BLaER1 (cell line): ENCODE measurements at regions not wholly inside any gene's neighbourhood (a gene's known extent, or its start where the extent isn't known, plus 50 kb on each side); places are given as distances from the start of the nearest gene placed in this dataset.

ENCODE experiments used
- H3K27ac ChIP-seq: shearing (Covaris generic); formaldehyde crosslinking; 2 replicates; pipeline ENCODE4 v1.8.1; 2022
- H3K27me3 ChIP-seq: shearing (Covaris generic); formaldehyde crosslinking; 2 replicates; pipeline ENCODE4 v1.8.1; 2022
- H3K36me3 ChIP-seq: shearing (Covaris generic); formaldehyde crosslinking; 2 replicates; pipeline ENCODE4 v1.8.1; 2022
- H3K4me1 ChIP-seq: shearing (Covaris generic); formaldehyde crosslinking; 2 replicates; pipeline ENCODE4 v1.8.1; 2022
- H3K4me2 ChIP-seq: shearing (Covaris generic); formaldehyde crosslinking; 2 replicates; pipeline ENCODE4 v1.8.1; 2022
- H3K4me3 ChIP-seq: shearing (Covaris generic); formaldehyde crosslinking; 2 replicates; pipeline ENCODE4 v1.8.1; 2022
- H3K9ac ChIP-seq: shearing (Covaris generic); formaldehyde crosslinking; 2 replicates; pipeline ENCODE4 v1.8.1; 2022
- H3K9me3 ChIP-seq: shearing (Covaris generic); formaldehyde crosslinking; 2 replicates; pipeline ENCODE4 v1.8.1; 2022
- H4K20me1 ChIP-seq: shearing (Covaris generic); formaldehyde crosslinking; 2 replicates; pipeline ENCODE4 v1.8.1; 2022
- Cebpa-rat ChIP-seq: shearing (Covaris generic); IDR thresholded peaks from 2 replicates; pipeline ENCODE4 v1.8.1; 2022

DNA sequence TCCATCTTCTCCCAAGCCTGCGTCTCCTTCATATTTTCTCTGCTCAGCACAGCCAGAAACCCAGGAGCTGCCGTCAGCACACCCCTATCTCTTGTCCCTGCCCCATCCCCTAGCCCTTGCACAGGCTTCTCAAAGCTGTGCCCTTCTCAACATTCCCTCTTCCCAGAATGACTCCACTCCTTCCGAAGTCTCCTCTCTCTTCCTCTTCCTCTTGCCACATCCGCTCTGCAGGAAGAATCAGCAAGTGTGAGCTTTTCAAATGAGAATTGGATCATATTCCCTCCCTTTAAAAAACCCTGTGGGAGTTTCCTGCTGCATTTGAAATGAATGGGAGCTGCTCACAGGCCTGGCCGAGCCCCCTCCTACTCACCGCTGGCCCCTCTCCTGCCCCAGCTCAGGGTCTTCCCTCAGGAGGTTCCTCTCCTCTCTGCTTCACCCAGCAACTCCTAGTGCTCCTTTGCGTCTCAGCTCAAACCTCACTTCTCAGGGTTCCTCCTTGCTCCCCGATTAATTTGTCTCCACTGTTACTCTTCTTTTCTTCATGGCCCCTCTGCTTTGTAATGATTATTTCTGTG, 528.5 kb upstream of the CCDC196 start:
- TF ChIP-seq Cebpa-rat, result no peak
- Histone ChIP-seq H3K36me3 (no peaks in the 10 kb centered on the region), H3K9me3 (no peaks in the 10 kb centered on the region), H3K27ac (no peak overlapping the region), H3K4me1 (no peaks in the 10 kb centered on the region), H4K20me1 (no peaks in the 10 kb centered on the region), H3K27me3 (no peaks in the 10 kb centered on the region), H3K9ac (no peak overlapping the region), H3K4me3 (no peak overlapping the region), H3K4me2 (no peak overlapping the region)

DNA sequence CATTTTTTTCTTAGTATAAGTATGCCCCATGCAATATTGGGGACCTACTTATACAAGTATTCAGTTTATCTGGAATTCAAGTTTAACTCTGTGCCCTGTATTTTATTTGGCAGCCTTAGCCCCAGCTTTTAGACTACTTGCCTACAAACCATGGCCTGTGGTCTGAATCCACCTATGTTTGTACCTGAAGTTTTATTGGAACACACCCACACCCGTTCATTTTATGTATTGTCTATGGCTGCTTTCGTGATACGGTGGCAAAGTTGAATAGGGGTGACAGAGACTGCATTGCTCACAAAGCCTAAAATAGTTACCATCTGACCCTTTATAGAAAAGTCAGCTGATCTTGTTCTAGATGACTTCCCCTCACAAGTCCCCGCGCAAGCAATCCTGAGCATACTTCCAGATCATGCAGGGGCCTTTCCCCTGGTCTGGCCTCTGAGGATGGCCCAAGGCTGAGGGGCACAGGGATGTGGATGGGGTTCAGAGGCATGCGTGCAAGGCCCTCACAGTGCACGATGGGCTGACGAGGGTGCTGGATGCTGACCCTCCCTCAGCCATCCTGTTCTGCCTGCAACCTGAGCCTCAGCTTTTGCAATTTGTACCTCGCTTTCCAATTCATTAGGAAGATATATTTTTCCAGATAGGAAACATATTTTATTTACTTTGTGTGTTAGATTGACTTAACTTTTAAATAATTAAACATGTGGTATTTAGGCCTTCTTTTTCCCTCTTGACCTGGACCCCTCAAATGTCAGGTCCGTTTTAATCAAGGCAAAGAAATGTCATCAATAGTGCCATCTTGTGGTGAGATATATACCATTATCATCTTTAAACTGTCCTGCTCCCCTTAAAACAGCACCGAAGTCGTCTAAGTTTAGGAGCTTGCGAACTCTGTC, 527.3 kb upstream of the CCDC196 start:
- Histone ChIP-seq H3K27ac (no peak overlapping the region), H3K27me3 (no peaks in the 10 kb centered on the region), H3K4me1 (no peaks in the 10 kb centered on the region), H3K4me2 (no peak overlapping the region), H4K20me1 (no peaks in the 10 kb centered on the region), H3K36me3 (no peaks in the 10 kb centered on the region), H3K4me3 (no peak overlapping the region), H3K9me3 (no peaks in the 10 kb centered on the region), H3K9ac (no peak overlapping the region)
- TF ChIP-seq Cebpa-rat, result no peak

DNA sequence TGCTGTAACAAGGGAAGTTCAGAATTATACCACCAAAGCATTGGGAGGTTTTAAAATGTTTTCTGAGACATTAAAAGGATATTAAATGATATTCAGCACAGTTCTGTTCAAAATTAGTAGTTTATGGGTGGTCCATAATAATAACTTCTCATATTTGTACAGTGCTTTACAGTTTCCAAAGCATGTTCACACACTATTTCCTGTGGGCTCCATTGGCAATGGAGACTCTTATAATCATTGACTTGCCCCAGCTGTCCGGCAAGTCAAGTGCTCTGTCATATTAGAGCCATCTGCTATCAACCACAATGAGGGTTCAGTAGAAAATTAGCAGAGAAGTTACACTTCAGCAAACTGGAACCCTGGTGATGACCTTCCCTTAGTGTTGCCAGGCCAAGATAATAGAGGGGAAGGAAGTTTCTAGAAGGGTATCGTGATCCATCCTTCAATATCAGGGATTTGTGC, 526.6 kb upstream of the CCDC196 start:
- no peak overlapping the region for H3K4me2 ChIP-seq
- no peak overlapping the region for H3K27ac ChIP-seq
- H3K36me3 ChIP-seq, result no peaks in the 10 kb centered on the region
- no peaks in the 10 kb centered on the region for H4K20me1 ChIP-seq
- no peaks in the 10 kb centered on the region for H3K4me1 ChIP-seq
- H3K9me3 ChIP-seq, result no peaks in the 10 kb centered on the region
- no peak for TF ChIP-seq Cebpa-rat
- no peak overlapping the region for H3K4me3 ChIP-seq
- no peaks in the 10 kb centered on the region for H3K27me3 ChIP-seq
- no peak overlapping the region for H3K9ac ChIP-seq

DNA sequence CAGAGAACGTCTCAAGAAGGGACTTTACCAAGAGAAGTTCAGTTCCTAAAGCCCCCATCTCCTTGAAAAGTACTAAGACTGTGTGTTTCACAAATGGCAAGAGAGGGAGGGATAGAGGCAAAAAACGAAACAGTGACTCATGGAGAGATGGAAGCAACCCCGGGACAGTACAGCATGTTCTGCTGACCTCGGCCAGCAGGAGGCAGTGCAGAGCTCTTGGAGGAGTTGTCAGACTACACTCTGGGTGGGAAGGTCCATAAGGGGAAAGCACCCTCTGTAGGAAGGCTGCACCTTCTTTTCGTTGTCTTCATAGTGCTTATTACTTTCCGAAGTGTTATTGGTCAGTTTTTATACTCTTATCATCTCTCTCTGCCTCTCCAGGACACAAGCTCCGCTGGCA, 525.2 kb upstream of the CCDC196 start:
- no peak overlapping the region for H3K27ac ChIP-seq
- no peaks in the 10 kb centered on the region for H3K27me3 ChIP-seq
- H4K20me1 ChIP-seq, result no peaks in the 10 kb centered on the region
- no peak overlapping the region for H3K4me2 ChIP-seq
- H3K9ac ChIP-seq, result no peak overlapping the region
- no peak for TF ChIP-seq Cebpa-rat
- no peak overlapping the region for H3K4me3 ChIP-seq
- H3K4me1 ChIP-seq, result no peaks in the 10 kb centered on the region
- no peaks in the 10 kb centered on the region for H3K9me3 ChIP-seq
- H3K36me3 ChIP-seq, result no peaks in the 10 kb centered on the region

DNA sequence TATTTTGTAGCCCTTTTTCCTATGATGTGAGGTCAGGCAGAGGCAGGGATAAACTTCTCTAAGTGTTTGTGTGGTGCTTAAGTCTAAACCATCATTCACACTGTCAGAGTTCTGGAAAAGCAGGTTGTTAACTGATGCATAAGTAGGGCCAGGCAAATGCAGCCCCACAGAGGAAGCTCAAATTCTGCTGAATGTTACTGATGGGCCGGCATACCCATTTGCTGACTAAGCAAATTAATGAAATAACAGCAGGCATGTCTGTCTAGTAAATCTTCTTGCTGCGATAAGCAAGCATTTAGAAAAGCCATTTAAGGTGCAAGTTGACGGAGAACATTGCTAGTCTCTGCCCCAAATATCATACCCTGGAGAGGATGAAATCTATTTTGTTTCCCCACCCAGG, 523.2 kb upstream of the CCDC196 start:
- H3K4me3 ChIP-seq, result no peak overlapping the region
- no peaks in the 10 kb centered on the region for H3K4me1 ChIP-seq
- H3K4me2 ChIP-seq, result no peak overlapping the region
- no peak overlapping the region for H3K27ac ChIP-seq
- no peaks in the 10 kb centered on the region for H4K20me1 ChIP-seq
- TF ChIP-seq Cebpa-rat, result no peak
- H3K36me3 ChIP-seq, result no peaks in the 10 kb centered on the region
- no peaks in the 10 kb centered on the region for H3K27me3 ChIP-seq
- H3K9me3 ChIP-seq, result no peaks in the 10 kb centered on the region
- H3K9ac ChIP-seq, result no peak overlapping the region

DNA sequence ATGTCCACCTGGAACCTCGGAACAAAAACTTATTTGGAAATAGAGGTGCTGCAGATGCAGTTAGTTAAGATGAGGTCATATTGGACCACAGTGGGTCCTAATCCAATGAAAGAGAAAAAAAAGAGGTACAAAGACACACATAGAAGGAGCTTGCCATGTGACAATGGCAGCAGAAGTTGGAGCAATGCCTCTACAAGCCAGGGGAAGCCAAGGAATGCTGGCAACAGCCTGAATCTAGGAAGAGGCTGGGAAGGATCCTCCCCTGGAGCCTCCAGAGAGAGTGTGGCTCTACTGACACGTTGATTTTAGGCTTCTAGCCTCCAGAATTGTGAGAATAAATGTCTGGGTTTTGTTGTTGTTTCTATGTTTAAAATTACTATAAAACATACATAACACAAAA, 521.8 kb upstream of the CCDC196 start:
- H3K27me3 ChIP-seq, result no peaks in the 10 kb centered on the region
- H3K4me1 ChIP-seq, result no peaks in the 10 kb centered on the region
- no peaks in the 10 kb centered on the region for H3K36me3 ChIP-seq
- no peak overlapping the region for H3K27ac ChIP-seq
- no peaks in the 10 kb centered on the region for H4K20me1 ChIP-seq
- no peak for TF ChIP-seq Cebpa-rat
- no peaks in the 10 kb centered on the region for H3K9me3 ChIP-seq
- H3K4me2 ChIP-seq, result no peak overlapping the region
- H3K9ac ChIP-seq, result no peak overlapping the region
- H3K4me3 ChIP-seq, result no peak overlapping the region

DNA sequence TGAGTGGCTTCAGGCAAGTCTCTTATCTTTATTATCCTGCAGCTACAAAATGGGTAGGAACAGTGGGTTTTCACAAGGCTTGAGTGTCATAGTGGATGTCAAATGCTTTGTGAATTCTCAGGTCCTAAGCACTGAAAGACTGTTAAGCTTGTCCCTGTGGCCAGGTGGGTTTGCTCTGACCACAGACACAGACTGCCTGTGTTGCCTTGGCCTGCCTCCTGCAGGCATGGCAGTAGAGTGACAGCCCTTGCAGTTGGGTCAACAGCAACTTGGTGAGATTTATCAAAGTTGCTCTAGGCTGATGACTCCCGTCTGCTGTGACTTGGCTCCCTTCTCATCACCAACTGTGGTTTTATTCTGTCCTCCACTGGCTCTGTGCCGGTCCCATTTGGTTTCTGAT, 520.0 kb upstream of the CCDC196 start:
- Histone ChIP-seq H3K27ac (no peak overlapping the region), H3K4me1 (no peaks in the 10 kb centered on the region)

DNA sequence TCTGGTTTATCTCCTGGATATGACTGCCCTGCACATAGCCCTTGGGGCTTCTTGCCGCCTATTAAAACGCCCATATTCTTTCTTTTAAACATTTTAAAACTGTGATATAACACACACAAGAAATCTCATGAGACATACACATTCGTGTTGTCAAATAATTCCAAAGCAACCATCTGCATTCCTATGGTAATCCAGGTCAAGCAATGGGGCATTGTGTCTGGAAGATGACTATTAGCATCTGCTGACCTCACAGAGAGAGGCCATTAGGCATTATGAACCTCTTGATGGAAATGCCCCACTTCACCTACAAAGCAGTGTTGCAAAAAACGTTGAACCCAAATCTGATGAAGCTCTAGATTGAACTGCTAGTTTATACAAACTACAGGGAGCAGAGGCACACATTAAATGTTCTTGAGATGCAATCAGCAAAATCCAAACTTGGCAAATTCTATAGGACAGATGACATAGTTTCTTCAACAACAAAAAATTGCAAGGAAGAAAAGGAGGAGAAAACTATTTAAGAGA, 513.8 kb upstream of the CCDC196 start:
- Histone ChIP-seq H3K27ac (no peak overlapping the region), H3K9me3 (no peaks in the 10 kb centered on the region), H4K20me1 (no peaks in the 10 kb centered on the region), H3K36me3 (no peaks in the 10 kb centered on the region), H3K4me1 (no peaks in the 10 kb centered on the region), H3K9ac (no peak overlapping the region), H3K27me3 (no peaks in the 10 kb centered on the region), H3K4me3 (no peak overlapping the region), H3K4me2 (no peak overlapping the region)
- TF ChIP-seq Cebpa-rat, result no peak

More for the DNA sequence above, 520.0 kb upstream of the CCDC196 start:
- no peaks in the 10 kb centered on the region for H4K20me1 ChIP-seq
- H3K9ac ChIP-seq, result no peak overlapping the region
- no peak for TF ChIP-seq Cebpa-rat
- no peak overlapping the region for H3K4me2 ChIP-seq
- no peaks in the 10 kb centered on the region for H3K27me3 ChIP-seq
- H3K4me3 ChIP-seq, result no peak overlapping the region
- no peaks in the 10 kb centered on the region for H3K36me3 ChIP-seq
- no peaks in the 10 kb centered on the region for H3K9me3 ChIP-seq

DNA sequence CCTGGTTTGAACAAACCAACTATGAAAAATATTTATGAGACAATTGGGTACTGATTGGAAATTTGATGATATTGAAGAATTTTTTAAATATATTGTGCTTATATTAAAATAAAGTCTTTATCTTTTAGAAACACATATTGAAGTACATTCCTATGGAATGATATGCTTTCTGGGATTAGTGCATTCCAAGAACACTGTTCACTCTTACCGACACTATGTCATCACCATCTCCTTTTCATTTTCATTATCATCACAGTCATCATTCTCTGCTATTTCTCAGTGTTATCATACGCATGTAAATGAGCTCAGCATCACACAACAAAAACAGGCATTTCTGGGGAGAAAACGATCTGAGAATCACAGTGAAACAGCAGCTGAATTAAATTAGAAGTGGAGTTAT, 513.3 kb upstream of the CCDC196 start:
- no peaks in the 10 kb centered on the region for H3K27me3 ChIP-seq
- no peak for TF ChIP-seq Cebpa-rat
- no peaks in the 10 kb centered on the region for H4K20me1 ChIP-seq
- no peak overlapping the region for H3K4me3 ChIP-seq
- H3K4me1 ChIP-seq, result no peaks in the 10 kb centered on the region
- no peak overlapping the region for H3K9ac ChIP-seq
- no peaks in the 10 kb centered on the region for H3K9me3 ChIP-seq
- H3K4me2 ChIP-seq, result no peak overlapping the region
- no peaks in the 10 kb centered on the region for H3K36me3 ChIP-seq
- H3K27ac ChIP-seq, result no peak overlapping the region

DNA sequence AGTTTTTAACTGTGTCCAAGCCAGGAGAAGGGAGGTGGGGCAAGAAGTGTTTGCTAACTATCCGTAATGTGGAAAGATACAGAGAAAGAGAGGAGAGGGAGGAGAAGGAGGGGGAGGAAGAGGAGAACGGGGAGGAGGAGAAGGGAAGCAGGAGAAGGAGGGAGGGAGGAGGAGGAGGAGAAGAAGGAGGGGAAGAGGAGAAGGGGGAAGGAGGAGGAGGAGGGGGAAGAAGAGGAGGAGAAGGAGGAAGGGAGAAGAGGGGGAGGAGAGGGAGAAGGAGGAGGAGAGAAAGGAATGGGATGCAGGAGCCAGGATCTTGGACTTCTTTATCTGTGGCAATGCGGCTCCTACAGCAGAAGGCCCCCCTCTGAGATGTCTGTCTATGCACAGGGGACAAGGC, 510.3 kb upstream of the CCDC196 start:
- H3K4me1 ChIP-seq, result no peaks in the 10 kb centered on the region
- no peak overlapping the region for H3K27ac ChIP-seq
- no peak overlapping the region for H3K4me3 ChIP-seq
- no peaks in the 10 kb centered on the region for H3K27me3 ChIP-seq
- no peak for TF ChIP-seq Cebpa-rat
- H3K9ac ChIP-seq, result no peak overlapping the region
- no peaks in the 10 kb centered on the region for H4K20me1 ChIP-seq
- H3K36me3 ChIP-seq, result no peaks in the 10 kb centered on the region
- H3K4me2 ChIP-seq, result no peak overlapping the region
- peaks cover 5% of the 10 kb centered on the region; the same call in 1 of the 2 replicates for H3K9me3 ChIP-seq
